Left cardiac atrium (tissue), 4 donors: ENCODE measurements at regions not wholly inside any gene's neighbourhood (a gene's known extent, or its start where the extent isn't known, plus 50 kb on each side); places are given as distances from the start of the nearest gene placed in this dataset.
A peak's percentile ranks its signal among the peaks of the same experiment; 100 is the strongest.

Source experiments
- ATAC-seq, 2 donors: fragments of 200-7000 bp; cut with Tn5 transposase; one replicate each; pipeline ENCODE4 v1.9.1; 2020; ENCODE audit warnings: mild to moderate bottlenecking in 2 of 2, moderate library complexity in 2 of 2
- DNase-seq: peaks from one replicate; pipeline ENCODE4 v3.0.0-alpha.2; 2020
- intact Hi-C, 2 donors: fragments of 100-400 bp; cut with DNase I; formaldehyde crosslinking; loops; one replicate each; pipeline versions ENCODE4 v1.14.1 to v1.15.1; 2022 to 2023
- donor health status: DM: no; HTN: yes; CAD: no.
- donor health status: DM: no; HTN: yes; CAD: no; lungs with severe emphysema.
- donor health status: DM: yes; HTN: yes; CAD: no.
- donor health status: Dilated cardiomyopathy.

- DNase-seq (no peak), ATAC-seq (no peak)
- intact Hi-C loops: no loop called here
These were observed 69.4 kb upstream of the STXBP5L start for GRCh38 chr3:120838441-120839091.

- intact Hi-C loops: no loop called here
- DNase-seq: no peak
- ATAC-seq: no peak
These were observed 68.9 kb upstream of the STXBP5L start for GRCh38 chr3:120839120-120839519.

GRCh38 chr3:120841264-120841663 lies 66.7 kb upstream of the STXBP5L start:
- no peak for ATAC-seq
- DNase-seq: no peak
- intact Hi-C loops: no loop called here

- DNase-seq (no peak), ATAC-seq (no peak)
- intact Hi-C loops: no loop called here
These were observed 61.9 kb upstream of the STXBP5L start for GRCh38 chr3:120846073-120846472.

- intact Hi-C loops: no loop called here
- ATAC-seq: no peak
- no peak for DNase-seq
These were observed 59.5 kb upstream of the STXBP5L start for GRCh38 chr3:120848503-120848902.

GRCh38 chr3:120850381-120851295 lies 57.4 kb upstream of the STXBP5L start:
- intact Hi-C loops: no loop called here
- DNase-seq (no peak), ATAC-seq (peak in 1 of 2 donors; percentile 36)

GRCh38 chr3:120852412-120852811 lies 55.6 kb upstream of the STXBP5L start:
- intact Hi-C loops: no loop called here
- DNase-seq (no peak), ATAC-seq (no peak)

GRCh38 chr3:120853416-120853815 lies 54.6 kb upstream of the STXBP5L start:
- DNase-seq (no peak), ATAC-seq (no peak)
- intact Hi-C loops: no loop called here

- ATAC-seq: no peak
- intact Hi-C loops: no loop called here
- DNase-seq: no peak
These were observed 53.0 kb upstream of the STXBP5L start for GRCh38 chr3:120854908-120855526.

- ATAC-seq (peak; percentile 78 to 99), DNase-seq (peak; percentile 56)
- intact Hi-C loops: no loop called here
These were observed 52.2 kb upstream of the STXBP5L start for GRCh38 chr3:120855665-120856437.
